ENCODE measurements at regions not wholly inside any gene's neighbourhood (a gene's known extent, or its start where the extent isn't known, plus 50 kb on each side); places are given as distances from the start of the nearest gene placed in this dataset.

- Histone ChIP-seq H3K27me3 (no peaks in the 10 kb centered on the region), H3K36me3 (no peaks in the 10 kb centered on the region), H3K27ac (no peak overlapping the region), H3K9me3 (no peaks in the 10 kb centered on the region), H3K4me1 (peaks cover 0 to 12% (median 3%) of the 10 kb centered on the region in 4 donors), H3K4me3 (no peak overlapping the region)
- in situ Hi-C loops (cut with MboI; ENCODE audit: low pct_ligation_motif_present in 1 of 4, low pct_unique_long_range_greater_than_20kb in 1 of 4, low sequenced_read_pairs in 3 of 4): no loop called here
- WGBS, 2 donors (ENCODE audit: low coverage in 1 of 2): 71 to 78% methylated on average over 1 of the region's 1 CpG
- no peak for DNase-seq
- TF ChIP-seq EP300 (IDR thresholded peaks at IDR 0.05; ENCODE audit: low read depth) (no peak), POLR2AphosphoS5 (IDR thresholded peaks at IDR 0.05) (no peak), POLR2A (IDR thresholded peaks at IDR 0.05) (no peak), CTCF (IDR thresholded peaks at IDR 0.05) (no peak)
- intact Hi-C loops (cut with DNase I; ENCODE audit: low total_unique reads): no loop called here
Observed at GRCh38 chr1:65020774-65021173, 54.4 kb upstream of the JAK1 start.

- in situ Hi-C loops (cut with MboI; ENCODE audit: low pct_ligation_motif_present in 1 of 4, low pct_unique_long_range_greater_than_20kb in 1 of 4, low sequenced_read_pairs in 3 of 4): no loop called here
- H3K4me3 ChIP-seq: no peak overlapping the region
- WGBS, 2 donors (ENCODE audit: low coverage in 1 of 2): 6% methylated on average over 1 of the region's 1 CpG; no CpG with 5 or more reads in 1 of the 2 donors
Observed at GRCh38 chr1:65021795-65022194, 55.4 kb upstream of the JAK1 start.

GRCh38 chr1:65022216-65022615 is 55.9 kb upstream of the JAK1 start:
- in situ Hi-C loops (cut with MboI; ENCODE audit: low pct_ligation_motif_present in 1 of 4, low pct_unique_long_range_greater_than_20kb in 1 of 4, low sequenced_read_pairs in 3 of 4) (no loop called here), intact Hi-C loops (cut with DNase I; ENCODE audit: low total_unique reads) (no loop called here)
- Histone ChIP-seq H3K4me3 (no peak overlapping the region), H3K27me3 (no peaks in the 10 kb centered on the region), H3K4me1 (peaks cover 0 to 26% (median 8%) of the 10 kb centered on the region in 4 donors), H3K36me3 (no peaks in the 10 kb centered on the region), H3K9me3 (no peaks in the 10 kb centered on the region), H3K27ac (no peak overlapping the region)
- DNase-seq: no peak
- TF ChIP-seq POLR2A (IDR thresholded peaks at IDR 0.05): no peak

More at GRCh38 chr1:65021795-65022194, 55.4 kb upstream of the JAK1 start:
- Histone ChIP-seq H3K36me3 (no peaks in the 10 kb centered on the region), H3K9me3 (no peaks in the 10 kb centered on the region), H3K27me3 (no peaks in the 10 kb centered on the region), H3K27ac (no peak overlapping the region), H3K4me1 (peaks cover 0 to 22% (median 8%) of the 10 kb centered on the region in 4 donors)
- no peak for DNase-seq
- intact Hi-C loops (cut with DNase I; ENCODE audit: low total_unique reads): no loop called here
- no peak for TF ChIP-seq CTCF (IDR thresholded peaks at IDR 0.05)
- no peak for TF ChIP-seq EP300 (IDR thresholded peaks at IDR 0.05; ENCODE audit: low read depth)
- peak in 1 of 3 donors; percentile 42 for TF ChIP-seq POLR2AphosphoS5 (IDR thresholded peaks at IDR 0.05)
- no peak for TF ChIP-seq POLR2A (IDR thresholded peaks at IDR 0.05)

- intact Hi-C loops (cut with DNase I; ENCODE audit: low total_unique reads): no loop called here
- Histone ChIP-seq H3K4me3 (no peak overlapping the region), H3K36me3 (no peaks in the 10 kb centered on the region), H3K27me3 (no peaks in the 10 kb centered on the region), H3K4me1 (peaks cover 0 to 37% (median 15%) of the 10 kb centered on the region in 4 donors), H3K9me3 (no peaks in the 10 kb centered on the region), H3K27ac (no peak overlapping the region)
- DNase-seq: no peak
- in situ Hi-C loops (cut with MboI; ENCODE audit: low pct_ligation_motif_present in 1 of 4, low pct_unique_long_range_greater_than_20kb in 1 of 4, low sequenced_read_pairs in 3 of 4): no loop called here
- no peak for TF ChIP-seq CTCF (IDR thresholded peaks at IDR 0.05)
- no peak for TF ChIP-seq POLR2A (IDR thresholded peaks at IDR 0.05)
- TF ChIP-seq POLR2AphosphoS5 (IDR thresholded peaks at IDR 0.05): no peak
- no peak for TF ChIP-seq EP300 (IDR thresholded peaks at IDR 0.05; ENCODE audit: low read depth)
- 72 to 90% methylated on average over 3 of the region's 3 CpGs for WGBS, 2 donors (ENCODE audit: low coverage in 1 of 2)
Observed at GRCh38 chr1:65025794-65026193, 59.4 kb upstream of the JAK1 start.

GRCh38 chr1:65026235-65026634 is 59.9 kb upstream of the JAK1 start:
- peaks cover 0 to 37% (median 15%) of the 10 kb centered on the region in 4 donors for H3K4me1 ChIP-seq
- TF ChIP-seq POLR2AphosphoS5 (IDR thresholded peaks at IDR 0.05): no peak
- no peak for TF ChIP-seq CTCF (IDR thresholded peaks at IDR 0.05)
- no peak for TF ChIP-seq EP300 (IDR thresholded peaks at IDR 0.05; ENCODE audit: low read depth)
- no peak for TF ChIP-seq POLR2A (IDR thresholded peaks at IDR 0.05)
- no peak overlapping the region for H3K4me3 ChIP-seq
- H3K27me3 ChIP-seq: no peaks in the 10 kb centered on the region
- in situ Hi-C loops (cut with MboI; ENCODE audit: low pct_ligation_motif_present in 1 of 4, low pct_unique_long_range_greater_than_20kb in 1 of 4, low sequenced_read_pairs in 3 of 4): no loop called here
- no peak overlapping the region for H3K27ac ChIP-seq
- 53 to 63% methylated on average over 2 to 3 of the region's 3 CpGs for WGBS, 2 donors (ENCODE audit: low coverage in 1 of 2)
- intact Hi-C loops (cut with DNase I; ENCODE audit: low total_unique reads): no loop called here
- no peaks in the 10 kb centered on the region for H3K9me3 ChIP-seq
- no peak for DNase-seq
- no peaks in the 10 kb centered on the region for H3K36me3 ChIP-seq
